ENCODE measurements at regions not wholly inside any gene's neighbourhood (a gene's known extent, or its start where the extent isn't known, plus 50 kb on each side); places are given as distances from the start of the nearest gene placed in this dataset.

- Histone ChIP-seq H3K36me3 (no peaks in the 10 kb centered on the region), H3K27me3 (peaks cover 0 to 76% (median 0%) of the 10 kb centered on the region in 4 donors), H3K4me1 (peaks cover 2 to 18% (median 5%) of the 10 kb centered on the region in 3 donors), H3K27ac (peak overlapping the region in 3 of 4 donors; percentile 12 to 36 (median 13)), H3K9me3 (peaks cover 0 to 11% (median 11%) of the 10 kb centered on the region in 3 donors), H3K4me3 (peak overlapping the region; percentile 7 to 58 (median 40))
- intact Hi-C loops (cut with DNase I): loop anchor here (10.0 kb wide), 1 partner anchor 182 kb away; no protein-coding TSS in a partner anchor
- TF ChIP-seq CTCF (IDR thresholded peaks at IDR 0.05) (no peak), POLR2A (IDR thresholded peaks at IDR 0.05) (no peak)
- 11 to 14% methylated on average over 29 to 40 of the region's 54 CpGs for WGBS, 2 donors
- DNase-seq: no peak
These were observed 95.3 kb downstream of the FOXD2 start for GRCh38 chr1:47532921-47533792.

GRCh38 chr1:47533793-47534328 lies 96.0 kb downstream of the FOXD2 start:
- Histone ChIP-seq H3K4me3 (peak overlapping the region in 3 of 4 donors; percentile 35 to 58 (median 44)), H3K27me3 (peaks cover 0 to 75% (median 0%) of the 10 kb centered on the region in 4 donors), H3K4me1 (peaks cover 2 to 18% (median 5%) of the 10 kb centered on the region in 3 donors), H3K27ac (peak overlapping the region in 2 of 4 donors; percentile 13 to 32), H3K36me3 (no peaks in the 10 kb centered on the region), H3K9me3 (peaks cover 0 to 11% (median 9%) of the 10 kb centered on the region in 3 donors)
- 53 to 61% methylated on average over 8 to 10 of the region's 12 CpGs for WGBS, 2 donors
- TF ChIP-seq CTCF (IDR thresholded peaks at IDR 0.05) (no peak), POLR2A (IDR thresholded peaks at IDR 0.05) (no peak)
- DNase-seq: no peak
- intact Hi-C loops (cut with DNase I): loop anchor here (10.0 kb wide), 1 partner anchor 181 kb away; no protein-coding TSS in a partner anchor

- WGBS, 2 donors: 67 to 74% methylated on average over 4 of the region's 4 CpGs
- no peak for DNase-seq
- H3K9me3 ChIP-seq: peaks cover 0 to 5% (median 3%) of the 10 kb centered on the region in 3 donors
- no peak overlapping the region for H3K27ac ChIP-seq
- no peaks in the 10 kb centered on the region for H3K36me3 ChIP-seq
- intact Hi-C loops (cut with DNase I): loop anchor here (10.0 kb wide), 1 partner anchor 180 kb away; no protein-coding TSS in a partner anchor
- H3K4me3 ChIP-seq: no peak overlapping the region
- TF ChIP-seq CTCF (IDR thresholded peaks at IDR 0.05): no peak
- no peak for TF ChIP-seq POLR2A (IDR thresholded peaks at IDR 0.05)
- peaks cover 0 to 73% (median 0%) of the 10 kb centered on the region in 4 donors for H3K27me3 ChIP-seq
- H3K4me1 ChIP-seq: peaks cover 2 to 18% (median 5%) of the 10 kb centered on the region in 3 donors
These were observed 96.6 kb downstream of the FOXD2 start for GRCh38 chr1:47534436-47534835.

- Histone ChIP-seq H3K36me3 (no peaks in the 10 kb centered on the region), H3K4me1 (peaks cover 2 to 18% (median 5%) of the 10 kb centered on the region in 3 donors), H3K27ac (no peak overlapping the region), H3K27me3 (peaks cover 0 to 72% (median 0%) of the 10 kb centered on the region in 4 donors), H3K4me3 (no peak overlapping the region), H3K9me3 (peaks cover 0 to 2% (median 0%) of the 10 kb centered on the region in 3 donors)
- intact Hi-C loops (cut with DNase I): loop anchor here (10.0 kb wide), 1 partner anchor 178 kb away; no protein-coding TSS in a partner anchor
- no peak for DNase-seq
- TF ChIP-seq CTCF (IDR thresholded peaks at IDR 0.05) (no peak), POLR2A (IDR thresholded peaks at IDR 0.05) (no peak)
- 37 to 56% methylated on average over 4 to 6 of the region's 9 CpGs for WGBS, 2 donors
These were observed 98.8 kb downstream of the FOXD2 start for GRCh38 chr1:47536646-47537118.

All from esophagus squamous epithelium (tissue), 5 donors.